ENCODE measurements at regions not wholly inside any gene's neighbourhood (a gene's known extent, or its start where the extent isn't known, plus 50 kb on each side); places are given as distances from the start of the nearest gene placed in this dataset.
A peak's percentile ranks its signal among the peaks of the same experiment; 100 is the strongest.
"Not testable (repeated sequence)": the region's sequence is repeated elsewhere in the genome, so short reads cannot be mapped to it uniquely, and the experiment has no call there.

GRCh38 chr1:157367870-157368269, 184.4 kb downstream of the FCRL5 start:
- no peak for DNase-seq

- peak in 1 of 3 donors; percentile 29 for DNase-seq
Observed at GRCh38 chr1:157367091-157367739, 185.1 kb downstream of the FCRL5 start.

- peak; percentile 40 to 53 (median 43) for DNase-seq
Observed at GRCh38 chr1:157364612-157365011, 187.7 kb downstream of the FCRL5 start.

- DNase-seq = peak; percentile 56 to 66 (median 64)
Observed at GRCh38 chr1:157363660-157364140, 188.6 kb downstream of the FCRL5 start.

- no peak for DNase-seq
Observed at GRCh38 chr1:157360023-157360390, 192.3 kb downstream of the FCRL5 start.

GRCh38 chr1:157359314-157360022, 192.8 kb downstream of the FCRL5 start:
- peak; percentile 51 to 64 (median 60) for DNase-seq

GRCh38 chr1:157357111-157357510, 195.2 kb downstream of the FCRL5 start:
- DNase-seq = no peak

GRCh38 chr1:157356601-157357000, 195.7 kb downstream of the FCRL5 start:
- no peak for DNase-seq

- DNase-seq = no peak
Observed at GRCh38 chr1:157353546-157353945, 198.8 kb downstream of the FCRL5 start.

- DNase-seq = no peak
Observed at GRCh38 chr1:157352817-157353408, 199.4 kb downstream of the FCRL5 start.

GRCh38 chr1:157352216-157352615, 200.1 kb downstream of the FCRL5 start:
- DNase-seq = peak in 1 of 3 donors; percentile 12

- not testable (repeated sequence) for DNase-seq
Observed at GRCh38 chr1:157351800-157352199, 200.5 kb downstream of the FCRL5 start.

GRCh38 chr1:157348538-157349480, 203.5 kb downstream of the FCRL5 start:
- no peak for DNase-seq

- DNase-seq = no peak
Observed at GRCh38 chr1:157347506-157347905, 204.8 kb downstream of the FCRL5 start.

GRCh38 chr1:157337785-157338184, 199.6 kb upstream of the ETV3 start:
- DNase-seq = not testable (repeated sequence)

- peak; percentile 47 to 56 (median 52) for DNase-seq
Observed at GRCh38 chr1:157335056-157335455, 196.9 kb upstream of the ETV3 start.

GRCh38 chr1:157334041-157334440, 195.8 kb upstream of the ETV3 start:
- no peak for DNase-seq

- not testable (repeated sequence) for DNase-seq
Observed at GRCh38 chr1:157330177-157330576, 192.0 kb upstream of the ETV3 start.

- DNase-seq = not testable (repeated sequence)
Observed at GRCh38 chr1:157328120-157328519, 189.9 kb upstream of the ETV3 start.

- DNase-seq = no peak
Observed at GRCh38 chr1:157326173-157326859, 188.1 kb upstream of the ETV3 start.

- DNase-seq = no peak
Observed at GRCh38 chr1:157325220-157325619, 187.0 kb upstream of the ETV3 start.

GRCh38 chr1:157321972-157322371, 183.8 kb upstream of the ETV3 start:
- DNase-seq = not testable (repeated sequence)

Measured in suppressor macrophage treated with lipopolysaccharide for 1 hour (primary cell).